ENCODE measurements at regions not wholly inside any gene's neighbourhood (a gene's known extent, or its start where the extent isn't known, plus 50 kb on each side); places are given as distances from the start of the nearest gene placed in this dataset.

DNA sequence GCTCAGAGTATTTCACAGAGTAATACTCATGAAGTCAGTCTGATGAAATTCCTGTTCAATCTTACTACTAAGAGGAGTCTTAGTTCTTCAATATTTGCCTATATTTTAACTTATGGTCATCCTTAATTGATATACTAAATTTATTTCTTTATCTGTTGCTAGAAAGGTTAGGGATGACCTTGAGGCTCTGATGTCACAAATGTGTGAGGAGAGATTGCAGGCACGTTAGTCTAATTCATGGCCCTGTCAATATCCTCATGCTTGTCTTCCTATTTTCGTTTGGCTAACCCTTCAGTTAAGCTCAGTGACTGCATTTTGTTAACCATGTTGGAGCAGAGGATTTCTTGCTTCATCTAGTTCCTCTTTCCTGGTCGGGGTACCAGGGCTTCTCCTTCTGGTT, 704.7 kb upstream of the COBL start:
- Mint-ChIP-seq H3K4me1 (ENCODE audit: low read depth in 2 of 2) (no peaks in the 10 kb centered on the region), H3K36me3 (ENCODE audit: insufficient read depth) (no peaks in the 10 kb centered on the region), H3K27ac (no peak overlapping the region), H3K27me3 (no peaks in the 10 kb centered on the region), H3K4me3 (no peak overlapping the region), H3K9me3 (peaks cover 0 to 4% of the 10 kb centered on the region in 2 donors)
- ATAC-seq (replicated peaks) (no peak), DNase-seq (no peak)

GRCh38 chr7:52018680-52019054, 702.1 kb upstream of the COBL start:
- no peak overlapping the region for H3K27ac Mint-ChIP-seq

DNA sequence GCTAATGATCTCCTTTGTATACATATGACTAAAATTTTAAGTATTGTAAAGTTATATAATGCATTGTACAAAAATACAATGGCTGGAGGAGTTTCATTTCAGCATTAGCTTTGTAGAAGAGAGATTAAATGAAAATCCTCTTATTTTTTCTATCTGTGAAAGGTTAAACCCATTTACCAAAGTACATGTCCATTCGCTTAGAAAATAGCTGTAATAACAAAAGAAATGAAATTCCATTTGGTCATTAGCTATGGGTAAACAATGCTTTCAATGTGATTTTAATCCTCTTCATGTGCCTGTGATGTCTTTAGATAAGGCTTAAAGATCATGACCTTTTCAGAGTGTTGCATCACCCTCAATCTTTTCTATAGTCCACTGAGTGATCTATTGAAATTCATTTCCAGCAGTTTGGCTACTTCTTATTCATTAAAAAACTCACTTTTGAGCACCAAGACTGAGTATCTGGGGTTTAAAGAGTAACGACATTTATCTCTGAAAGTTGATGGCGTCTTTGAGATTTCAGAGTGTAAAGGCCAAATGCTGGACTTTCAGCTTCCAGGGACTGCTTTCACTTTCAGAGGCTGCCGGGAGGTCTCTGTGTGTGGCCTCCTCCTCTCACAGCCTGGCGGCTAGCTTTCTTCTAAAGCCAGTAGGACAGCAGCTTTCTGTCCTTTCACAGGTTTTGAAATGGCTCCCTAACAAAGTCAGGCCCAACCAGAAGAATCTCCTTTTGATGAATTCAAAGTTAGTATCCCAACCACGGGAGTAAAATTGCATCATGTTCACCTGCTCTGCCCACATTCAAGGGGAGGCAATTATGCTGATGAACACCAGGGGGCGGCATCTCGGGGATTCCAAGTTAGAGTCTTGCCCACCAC, 701.4 kb upstream of the COBL start:
- Mint-ChIP-seq H3K9me3 (no peaks in the 10 kb centered on the region), H3K27ac (no peak overlapping the region), H3K27me3 (no peaks in the 10 kb centered on the region), H3K4me1 (ENCODE audit: low read depth in 2 of 2) (no peaks in the 10 kb centered on the region), H3K4me3 (no peak overlapping the region), H3K36me3 (ENCODE audit: insufficient read depth) (no peaks in the 10 kb centered on the region)
- ATAC-seq (replicated peaks) (no peak), DNase-seq (no peak)

More at GRCh38 chr7:52018680-52019054, 702.1 kb upstream of the COBL start:
- no peaks in the 10 kb centered on the region for H3K36me3 Mint-ChIP-seq (ENCODE audit: insufficient read depth)
- ATAC-seq (replicated peaks) (no peak), DNase-seq (no peak)
- H3K9me3 Mint-ChIP-seq, result no peaks in the 10 kb centered on the region
- H3K4me3 Mint-ChIP-seq, result no peak overlapping the region
- H3K4me1 Mint-ChIP-seq (ENCODE audit: low read depth in 2 of 2), result no peaks in the 10 kb centered on the region
- H3K27me3 Mint-ChIP-seq, result no peaks in the 10 kb centered on the region

DNA sequence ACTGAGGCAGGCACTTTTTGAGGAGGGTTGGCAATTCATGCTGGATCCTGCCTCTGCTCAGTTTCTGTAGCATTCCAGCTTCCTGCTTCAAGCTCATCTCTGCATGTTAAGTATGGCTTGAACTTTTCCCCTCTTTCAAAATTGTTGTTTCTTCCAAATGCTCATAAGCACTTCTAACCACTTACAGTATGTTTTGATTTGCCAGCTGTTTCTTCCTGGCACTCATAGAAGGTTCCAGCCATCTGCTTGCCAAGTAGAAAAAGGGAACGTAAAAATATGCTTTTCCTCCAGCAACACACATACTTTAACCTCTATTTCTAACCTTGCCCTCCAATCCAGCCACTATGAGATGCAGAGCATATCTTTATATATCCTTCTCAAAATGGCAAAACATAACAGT, 692.6 kb upstream of the COBL start:
- DNase-seq (no peak), ATAC-seq (replicated peaks) (no peak)
- Mint-ChIP-seq H3K27me3 (no peaks in the 10 kb centered on the region), H3K4me3 (no peak overlapping the region), H3K9me3 (peaks cover 14 to 22% of the 10 kb centered on the region in 2 donors), H3K36me3 (ENCODE audit: insufficient read depth) (no peaks in the 10 kb centered on the region), H3K4me1 (ENCODE audit: low read depth in 2 of 2) (no peaks in the 10 kb centered on the region), H3K27ac (no peak overlapping the region)

GRCh38 chr7:52006674-52007073, 690.1 kb upstream of the COBL start:
- DNase-seq, result no peak
- H3K9me3 Mint-ChIP-seq, result peaks cover 25 to 41% of the 10 kb centered on the region in 2 donors
- H3K36me3 Mint-ChIP-seq (ENCODE audit: insufficient read depth), result no peaks in the 10 kb centered on the region
- H3K4me1 Mint-ChIP-seq (ENCODE audit: low read depth in 2 of 2), result no peaks in the 10 kb centered on the region
- no peak for ATAC-seq (replicated peaks)
- no peak overlapping the region for H3K4me3 Mint-ChIP-seq
- H3K27ac Mint-ChIP-seq, result no peak overlapping the region
- H3K27me3 Mint-ChIP-seq, result no peaks in the 10 kb centered on the region

GRCh38 chr7:52005613-52006012, 689.0 kb upstream of the COBL start:
- ATAC-seq (replicated peaks) (no peak), DNase-seq (no peak)
- no peak overlapping the region for H3K4me3 Mint-ChIP-seq
- H3K36me3 Mint-ChIP-seq (ENCODE audit: insufficient read depth), result no peaks in the 10 kb centered on the region
- no peak overlapping the region for H3K27ac Mint-ChIP-seq
- no peaks in the 10 kb centered on the region for H3K27me3 Mint-ChIP-seq
- H3K9me3 Mint-ChIP-seq, result peaks cover 22 to 37% of the 10 kb centered on the region in 2 donors
- H3K4me1 Mint-ChIP-seq (ENCODE audit: low read depth in 2 of 2), result no peaks in the 10 kb centered on the region

GRCh38 chr7:51995596-51996179, 679.1 kb upstream of the COBL start:
- peaks cover 20 to 36% of the 10 kb centered on the region in 2 donors for H3K9me3 Mint-ChIP-seq
- H3K27me3 Mint-ChIP-seq, result no peaks in the 10 kb centered on the region
- H3K27ac Mint-ChIP-seq, result no peak overlapping the region
- H3K4me3 Mint-ChIP-seq, result no peak overlapping the region
- ATAC-seq (replicated peaks), result no peak
- no peaks in the 10 kb centered on the region for H3K4me1 Mint-ChIP-seq (ENCODE audit: low read depth in 2 of 2)
- DNase-seq, result no peak
- H3K36me3 Mint-ChIP-seq (ENCODE audit: insufficient read depth), result no peaks in the 10 kb centered on the region

DNA sequence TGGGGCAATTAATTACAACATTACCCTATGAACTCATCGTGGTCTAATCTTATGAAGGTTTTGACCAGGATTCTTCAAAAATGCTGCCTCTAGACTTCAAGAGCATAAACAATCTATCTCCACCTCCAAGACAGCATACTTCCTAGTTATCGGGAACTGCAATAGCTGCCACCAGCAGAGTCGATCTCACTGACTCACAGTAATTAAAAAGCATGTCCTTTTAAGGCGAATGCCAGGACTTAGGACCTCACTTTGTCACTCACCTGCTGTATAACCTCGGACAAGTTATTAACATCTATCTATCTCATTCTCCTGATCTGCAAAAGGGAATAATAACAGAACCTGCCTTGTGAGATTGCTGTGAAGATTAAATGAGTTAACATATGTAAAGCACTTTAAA, 666.0 kb upstream of the COBL start:
- Mint-ChIP-seq H3K36me3 (ENCODE audit: insufficient read depth) (no peaks in the 10 kb centered on the region), H3K27me3 (no peaks in the 10 kb centered on the region), H3K4me1 (ENCODE audit: low read depth in 2 of 2) (no peaks in the 10 kb centered on the region), H3K27ac (no peak overlapping the region), H3K4me3 (no peak overlapping the region), H3K9me3 (peaks cover 11% of the 10 kb centered on the region in 2 donors)
- ATAC-seq (replicated peaks), result no peak
- DNase-seq, result no peak

- Mint-ChIP-seq H3K27ac (no peak overlapping the region), H3K4me1 (ENCODE audit: low read depth in 2 of 2) (no peaks in the 10 kb centered on the region), H3K9me3 (peaks cover 0 to 8% of the 10 kb centered on the region in 2 donors), H3K4me3 (no peak overlapping the region), H3K27me3 (no peaks in the 10 kb centered on the region), H3K36me3 (ENCODE audit: insufficient read depth) (no peaks in the 10 kb centered on the region)
- DNase-seq, result no peak
- ATAC-seq (replicated peaks), result no peak
These were observed 664.2 kb upstream of the COBL start for GRCh38 chr7:51980812-51981211.

GRCh38 chr7:51980313-51980712, 663.7 kb upstream of the COBL start:
- Mint-ChIP-seq H3K4me1 (ENCODE audit: low read depth in 2 of 2) (no peaks in the 10 kb centered on the region), H3K27me3 (no peaks in the 10 kb centered on the region), H3K27ac (no peak overlapping the region), H3K9me3 (peaks cover 0 to 4% of the 10 kb centered on the region in 2 donors), H3K36me3 (ENCODE audit: insufficient read depth) (no peaks in the 10 kb centered on the region), H3K4me3 (no peak overlapping the region)
- no peak for DNase-seq
- no peak for ATAC-seq (replicated peaks)

GRCh38 chr7:51977913-51978312, 661.3 kb upstream of the COBL start:
- Mint-ChIP-seq H3K27ac (no peak overlapping the region), H3K4me3 (no peak overlapping the region), H3K36me3 (ENCODE audit: insufficient read depth) (no peaks in the 10 kb centered on the region), H3K9me3 (peaks cover 0 to 4% of the 10 kb centered on the region in 2 donors), H3K27me3 (no peaks in the 10 kb centered on the region), H3K4me1 (ENCODE audit: low read depth in 2 of 2) (no peaks in the 10 kb centered on the region)
- ATAC-seq (replicated peaks), result no peak
- DNase-seq, result no peak

DNA sequence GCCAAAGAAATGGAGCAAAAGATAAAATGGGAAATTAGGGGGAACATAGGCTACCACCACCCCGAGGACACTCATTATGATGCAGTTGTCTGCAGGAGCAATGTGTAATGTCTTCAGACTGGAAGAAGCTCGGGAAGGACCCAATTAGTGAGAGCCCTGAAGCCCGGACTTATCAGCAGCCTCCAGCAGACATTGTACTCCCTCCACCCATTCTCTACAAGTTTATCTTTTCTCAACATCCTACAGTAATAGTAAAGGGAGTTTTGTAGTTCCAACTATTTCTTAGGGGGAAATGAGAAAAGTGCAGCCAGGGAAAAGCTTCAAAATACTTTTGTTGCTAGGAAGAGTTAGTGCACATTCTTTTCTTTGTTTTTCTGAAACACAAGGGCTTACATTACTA, 657.3 kb upstream of the COBL start:
- no peaks in the 10 kb centered on the region for H3K36me3 Mint-ChIP-seq (ENCODE audit: insufficient read depth)
- peaks cover 8 to 11% of the 10 kb centered on the region in 2 donors for H3K9me3 Mint-ChIP-seq
- ATAC-seq (replicated peaks) (no peak), DNase-seq (no peak)
- H3K4me3 Mint-ChIP-seq, result no peak overlapping the region
- H3K4me1 Mint-ChIP-seq (ENCODE audit: low read depth in 2 of 2), result no peaks in the 10 kb centered on the region
- no peak overlapping the region for H3K27ac Mint-ChIP-seq
- no peaks in the 10 kb centered on the region for H3K27me3 Mint-ChIP-seq

DNA sequence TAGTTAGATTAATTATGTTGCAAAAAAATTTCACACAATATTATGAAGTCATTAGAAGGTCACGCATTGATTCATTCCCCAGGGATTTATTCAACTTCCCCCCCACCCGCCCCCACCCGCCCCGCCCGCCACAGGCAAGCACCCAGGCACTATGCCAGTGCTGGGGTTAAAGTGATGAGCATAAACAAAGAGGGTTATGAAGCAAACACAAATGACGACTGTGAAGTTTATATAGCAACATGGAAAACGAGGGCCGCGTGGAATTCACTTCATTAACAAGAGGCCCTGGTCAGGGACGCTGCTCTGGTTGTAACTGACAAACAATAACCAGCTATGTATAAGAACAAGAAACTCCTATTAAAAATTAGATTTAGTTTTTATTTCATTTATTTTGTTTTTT, 656.5 kb upstream of the COBL start:
- DNase-seq, result no peak
- no peak overlapping the region for H3K27ac Mint-ChIP-seq
- H3K4me1 Mint-ChIP-seq (ENCODE audit: low read depth in 2 of 2), result no peaks in the 10 kb centered on the region
- H3K9me3 Mint-ChIP-seq, result peaks cover 8 to 11% of the 10 kb centered on the region in 2 donors
- H3K36me3 Mint-ChIP-seq (ENCODE audit: insufficient read depth), result no peaks in the 10 kb centered on the region
- ATAC-seq (replicated peaks), result no peak
- no peak overlapping the region for H3K4me3 Mint-ChIP-seq
- H3K27me3 Mint-ChIP-seq, result no peaks in the 10 kb centered on the region

GRCh38 chr7:51970961-51971665, 654.5 kb upstream of the COBL start:
- H3K27me3 Mint-ChIP-seq, result no peaks in the 10 kb centered on the region
- no peak overlapping the region for H3K4me3 Mint-ChIP-seq
- DNase-seq (no peak), ATAC-seq (replicated peaks) (no peak)
- no peak overlapping the region for H3K27ac Mint-ChIP-seq
- no peaks in the 10 kb centered on the region for H3K36me3 Mint-ChIP-seq (ENCODE audit: insufficient read depth)
- H3K9me3 Mint-ChIP-seq, result peaks cover 13 to 20% of the 10 kb centered on the region in 2 donors
- no peaks in the 10 kb centered on the region for H3K4me1 Mint-ChIP-seq (ENCODE audit: low read depth in 2 of 2)
